AG09319 (cell line): ENCODE measurements at regions not wholly inside any gene's neighbourhood (a gene's known extent, or its start where the extent isn't known, plus 50 kb on each side); places are given as distances from the start of the nearest gene placed in this dataset.

Experiments used
- DNase-seq: peaks from one replicate; pipeline ENCODE4 v3.0.0-alpha.2; 2010; ENCODE audit warnings: low read depth; ENCODE audit errors: extremely low read depth
- TF ChIP-seq, protein P1 (sequence below): IDR thresholded peaks from 2 replicates; pipeline ENCODE4 v1.5.1; 2011; ENCODE audit warnings: low read depth, mild to moderate bottlenecking, inconsistent platforms, low read length, moderate library complexity

GRCh38 chr4:14910411-14910810, 91.9 kb upstream of the CPEB2 start:
- TF ChIP-seq, protein P1, sequence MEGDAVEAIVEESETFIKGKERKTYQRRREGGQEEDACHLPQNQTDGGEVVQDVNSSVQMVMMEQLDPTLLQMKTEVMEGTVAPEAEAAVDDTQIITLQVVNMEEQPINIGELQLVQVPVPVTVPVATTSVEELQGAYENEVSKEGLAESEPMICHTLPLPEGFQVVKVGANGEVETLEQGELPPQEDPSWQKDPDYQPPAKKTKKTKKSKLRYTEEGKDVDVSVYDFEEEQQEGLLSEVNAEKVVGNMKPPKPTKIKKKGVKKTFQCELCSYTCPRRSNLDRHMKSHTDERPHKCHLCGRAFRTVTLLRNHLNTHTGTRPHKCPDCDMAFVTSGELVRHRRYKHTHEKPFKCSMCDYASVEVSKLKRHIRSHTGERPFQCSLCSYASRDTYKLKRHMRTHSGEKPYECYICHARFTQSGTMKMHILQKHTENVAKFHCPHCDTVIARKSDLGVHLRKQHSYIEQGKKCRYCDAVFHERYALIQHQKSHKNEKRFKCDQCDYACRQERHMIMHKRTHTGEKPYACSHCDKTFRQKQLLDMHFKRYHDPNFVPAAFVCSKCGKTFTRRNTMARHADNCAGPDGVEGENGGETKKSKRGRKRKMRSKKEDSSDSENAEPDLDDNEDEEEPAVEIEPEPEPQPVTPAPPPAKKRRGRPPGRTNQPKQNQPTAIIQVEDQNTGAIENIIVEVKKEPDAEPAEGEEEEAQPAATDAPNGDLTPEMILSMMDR: no peak
- DNase-seq: no peak

GRCh38 chr4:14912426-14912825, 89.9 kb upstream of the CPEB2 start:
- DNase-seq: no peak
- TF ChIP-seq, protein P1: no peak

DNA sequence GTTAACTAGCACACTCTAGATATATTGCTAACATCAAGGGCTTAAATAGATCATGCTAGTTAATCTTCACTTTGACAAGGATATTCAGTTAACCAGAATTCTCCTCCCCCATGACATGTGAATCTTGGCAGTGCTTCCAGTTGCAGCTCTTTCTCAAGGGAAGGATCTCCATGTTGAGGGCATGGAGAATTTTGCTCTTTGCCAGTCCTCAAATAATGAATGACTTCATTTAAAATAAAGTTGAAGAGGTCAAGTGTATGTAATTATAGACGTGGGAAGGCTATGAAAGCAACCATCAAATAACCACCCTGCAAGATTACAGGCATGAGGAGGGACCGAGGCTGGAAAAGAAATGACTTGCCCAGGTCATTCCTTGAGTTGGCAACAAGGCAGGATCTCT, 87.3 kb upstream of the CPEB2 start:
- no peak for DNase-seq
- TF ChIP-seq, protein P1: no peak

GRCh38 chr4:14916554-14917297, 85.6 kb upstream of the CPEB2 start:
- TF ChIP-seq, protein P1: no peak
- no peak for DNase-seq

DNA sequence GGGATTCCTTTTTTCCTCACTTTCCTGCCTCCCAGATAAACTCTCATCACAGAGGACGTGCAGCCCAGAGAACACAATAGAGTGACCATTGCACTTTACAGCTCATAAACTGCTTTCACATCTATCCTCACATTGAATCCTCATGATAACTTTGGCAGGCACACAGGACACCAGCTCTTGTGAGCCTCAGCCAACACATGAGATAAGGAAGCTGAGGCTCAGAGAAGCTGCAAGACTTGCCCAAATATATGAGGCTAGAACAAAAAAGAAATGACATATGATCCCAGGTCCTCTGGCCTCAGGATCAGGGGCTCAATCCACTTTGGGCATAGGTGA, 85.0 kb upstream of the CPEB2 start:
- TF ChIP-seq, protein P1: no peak
- no peak for DNase-seq

DNA sequence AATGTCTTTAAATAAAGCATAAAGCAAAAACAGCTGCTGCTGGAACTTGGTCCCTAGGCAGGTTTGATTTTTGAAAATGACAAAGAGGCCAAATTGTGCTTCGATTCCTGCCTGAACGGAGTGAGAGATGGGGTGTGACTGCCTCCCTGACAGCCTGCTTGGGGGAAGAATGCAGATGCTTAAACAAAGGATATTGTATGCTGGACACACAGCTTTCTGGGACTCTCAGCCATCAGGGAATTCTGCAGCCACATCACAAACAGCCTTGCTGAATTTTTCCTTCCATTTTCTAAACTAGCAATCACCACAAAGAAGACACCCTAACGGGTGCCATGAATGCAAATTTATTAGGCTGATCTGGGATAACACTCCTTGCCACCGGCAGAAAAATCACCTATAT, 83.9 kb upstream of the CPEB2 start:
- TF ChIP-seq, protein P1: no peak
- no peak for DNase-seq

GRCh38 chr4:14919785-14920184, 82.5 kb upstream of the CPEB2 start:
- no peak for DNase-seq
- TF ChIP-seq, protein P1: no peak
